ENCODE measurements at regions not wholly inside any gene's neighbourhood (a gene's known extent, or its start where the extent isn't known, plus 50 kb on each side); places are given as distances from the start of the nearest gene placed in this dataset.

DNA sequence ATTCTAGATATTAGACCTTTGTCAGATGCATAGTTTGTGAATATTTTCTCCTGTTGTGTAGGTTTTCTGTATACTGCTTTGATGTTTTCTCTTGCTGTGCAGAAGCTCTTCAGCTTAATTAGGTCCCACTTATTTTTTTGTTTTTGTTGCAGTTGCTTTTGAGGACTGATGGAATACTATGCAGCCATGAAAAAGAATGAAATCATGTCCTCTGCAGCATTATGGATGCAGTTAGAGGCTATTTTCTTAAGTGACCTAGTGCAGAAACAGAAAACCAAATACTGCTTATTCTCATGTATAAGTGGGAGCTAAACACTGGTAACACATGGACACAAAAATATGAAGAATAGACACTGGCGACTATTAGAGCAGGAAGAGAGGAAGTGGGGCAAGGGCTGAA is 155.0 kb upstream of the HNMT start:
- H3K27ac ChIP-seq = no peak overlapping the region
- no peaks in the 10 kb centered on the region for H3K36me3 ChIP-seq
- peaks cover 0 to 5% (median 3%) of the 10 kb centered on the region in 11 experiments; a peak in 4 of 22 replicates for H3K9me3 ChIP-seq (replicated peaks in 1 of 11)
- no peak overlapping the region for H3K4me3 ChIP-seq
- H3K27me3 ChIP-seq = no peaks in the 10 kb centered on the region
- no peak overlapping the region for H3K4me2 ChIP-seq
- H4K20me1 ChIP-seq = no peaks in the 10 kb centered on the region
- no peaks in the 10 kb centered on the region for H3K4me1 ChIP-seq
- no peak overlapping the region for H3K9ac ChIP-seq
- TF ChIP-seq Cebpa-rat (IDR thresholded peaks at IDR 0.05) = no peak

DNA sequence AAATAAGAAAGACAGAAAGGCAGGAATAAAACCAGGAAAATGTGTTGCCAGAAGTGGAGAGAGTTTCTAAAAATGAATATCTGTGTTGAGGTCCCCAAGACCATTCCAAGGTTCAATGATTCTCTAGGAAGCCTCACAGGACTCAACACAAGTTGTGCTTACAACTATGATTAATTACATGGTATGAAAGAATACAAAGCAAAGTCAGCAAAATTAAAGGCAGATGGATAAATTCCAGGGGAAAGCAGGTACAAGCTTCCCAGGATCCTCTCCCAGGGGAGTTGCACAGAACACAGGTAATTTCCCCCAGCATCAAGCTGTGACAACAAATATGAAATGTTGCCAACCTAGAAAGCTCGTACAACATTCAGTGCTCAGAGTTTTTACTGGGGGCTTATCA is 154.4 kb upstream of the HNMT start:
- no peak overlapping the region for H3K4me3 ChIP-seq
- H3K36me3 ChIP-seq = no peaks in the 10 kb centered on the region
- no peaks in the 10 kb centered on the region for H3K4me1 ChIP-seq
- no peaks in the 10 kb centered on the region for H3K27me3 ChIP-seq
- peaks cover 0 to 5% (median 3%) of the 10 kb centered on the region in 11 experiments; a peak in 4 of 22 replicates for H3K9me3 ChIP-seq (replicated peaks in 1 of 11)
- TF ChIP-seq Cebpa-rat (IDR thresholded peaks at IDR 0.05) = no peak
- no peaks in the 10 kb centered on the region for H4K20me1 ChIP-seq
- H3K27ac ChIP-seq = no peak overlapping the region
- no peak overlapping the region for H3K4me2 ChIP-seq
- H3K9ac ChIP-seq = no peak overlapping the region

DNA sequence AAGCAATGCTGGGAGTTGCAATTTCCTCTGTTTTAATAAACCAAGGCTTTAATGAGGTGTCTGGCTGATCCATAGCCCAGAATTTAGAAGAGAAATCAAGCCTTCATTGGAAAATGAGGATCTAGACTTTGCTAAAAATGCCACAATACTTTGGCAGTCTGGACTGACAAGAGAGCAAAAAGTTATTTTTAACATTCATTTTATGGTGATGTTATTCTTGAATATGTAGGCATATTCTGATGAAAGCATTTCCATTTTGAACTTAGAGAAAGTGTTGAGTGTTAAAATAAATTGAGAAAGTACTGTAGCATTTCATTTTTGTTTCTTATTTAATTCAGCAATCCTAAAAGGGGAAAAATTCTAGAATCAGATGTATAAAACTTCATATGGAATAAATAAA is 151.8 kb upstream of the HNMT start:
- no peaks in the 10 kb centered on the region for H3K27me3 ChIP-seq
- no peaks in the 10 kb centered on the region for H4K20me1 ChIP-seq
- no peak overlapping the region for H3K4me3 ChIP-seq
- TF ChIP-seq Cebpa-rat (IDR thresholded peaks at IDR 0.05) = no peak
- no peak overlapping the region for H3K4me2 ChIP-seq
- H3K4me1 ChIP-seq = no peaks in the 10 kb centered on the region
- peaks cover 0 to 5% (median 3%) of the 10 kb centered on the region in 11 experiments; a peak in 4 of 22 replicates for H3K9me3 ChIP-seq (replicated peaks in 1 of 11)
- no peaks in the 10 kb centered on the region for H3K36me3 ChIP-seq
- no peak overlapping the region for H3K27ac ChIP-seq
- no peak overlapping the region for H3K9ac ChIP-seq

DNA sequence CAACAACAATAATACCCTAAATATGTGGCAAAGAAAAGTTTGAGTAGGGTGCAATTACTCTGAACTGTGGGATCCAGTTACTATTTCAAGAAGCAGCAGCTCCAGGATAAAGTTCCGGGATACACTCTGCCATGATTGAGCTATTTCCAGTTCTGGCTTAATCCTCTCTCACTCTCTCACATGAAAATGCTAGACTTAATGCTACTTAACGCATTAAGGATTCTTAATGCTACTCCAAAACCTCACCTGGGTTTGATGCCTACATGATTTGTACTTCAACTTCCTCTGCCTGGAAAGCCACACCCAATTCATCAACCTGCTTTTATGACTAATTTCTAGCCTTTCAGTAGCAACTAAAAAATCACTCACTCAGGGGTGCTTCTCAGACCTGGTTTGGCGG is 151.1 kb upstream of the HNMT start:
- Histone ChIP-seq H3K4me1 (no peaks in the 10 kb centered on the region), H3K9ac (no peak overlapping the region), H3K4me2 (no peak overlapping the region), H3K27ac (no peak overlapping the region), H3K9me3 (replicated peaks in 1 of 11) (peaks cover 0 to 5% (median 3%) of the 10 kb centered on the region in 11 experiments; a peak in 4 of 22 replicates), H3K36me3 (no peaks in the 10 kb centered on the region), H3K27me3 (no peaks in the 10 kb centered on the region), H4K20me1 (no peaks in the 10 kb centered on the region), H3K4me3 (no peak overlapping the region)
- no peak for TF ChIP-seq Cebpa-rat (IDR thresholded peaks at IDR 0.05)

DNA sequence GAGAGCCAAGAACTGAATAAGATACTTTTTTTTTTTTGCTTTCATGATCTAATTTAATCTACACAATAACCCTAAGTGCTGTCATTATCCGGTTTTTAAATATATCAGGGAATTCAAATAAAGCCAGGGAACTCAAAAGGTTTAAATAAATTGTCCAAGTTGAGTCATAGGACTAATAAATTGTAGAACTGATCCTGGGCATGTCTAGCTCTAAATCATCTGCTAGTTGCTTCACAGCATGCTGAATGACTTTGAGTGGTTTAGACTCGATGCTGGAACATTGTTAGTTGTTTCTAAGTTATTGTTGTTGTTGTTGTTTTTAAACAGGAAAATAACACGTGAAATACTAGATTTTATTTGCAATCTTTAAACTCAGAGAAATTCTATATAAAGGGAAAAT is 147.2 kb upstream of the HNMT start:
- Histone ChIP-seq H3K4me1 (no peaks in the 10 kb centered on the region), H3K4me3 (no peak overlapping the region)
- no peak for TF ChIP-seq Cebpa-rat (IDR thresholded peaks at IDR 0.05)

DNA sequence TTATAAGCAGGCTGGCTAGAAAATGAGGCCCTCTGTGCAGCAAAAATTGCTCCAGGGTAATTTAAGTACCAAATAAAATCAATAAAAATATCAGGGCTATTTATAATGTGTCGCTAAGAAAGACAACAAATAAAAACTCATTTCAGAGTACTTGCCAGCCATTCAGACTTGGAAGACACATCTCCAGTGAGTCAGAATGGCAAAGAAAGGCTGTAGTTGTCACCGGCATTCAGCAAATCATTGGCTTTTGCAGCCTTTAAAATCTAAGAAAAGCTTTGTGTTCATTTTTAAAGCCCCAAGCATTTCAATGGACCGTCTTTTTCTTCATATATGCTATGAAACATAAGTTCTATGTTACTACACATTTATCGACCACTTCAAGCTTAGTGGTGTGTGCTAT is 141.1 kb upstream of the HNMT start:
- H3K36me3 ChIP-seq = no peaks in the 10 kb centered on the region
- no peak overlapping the region for H3K27ac ChIP-seq
- H3K4me2 ChIP-seq = no peak overlapping the region
- H3K27me3 ChIP-seq = no peaks in the 10 kb centered on the region
- H3K9me3 ChIP-seq (replicated peaks in 1 of 11) = no peaks in the 10 kb centered on the region
- H3K9ac ChIP-seq = no peak overlapping the region
- no peaks in the 10 kb centered on the region for H4K20me1 ChIP-seq
- H3K4me3 ChIP-seq = no peak overlapping the region
- H3K4me1 ChIP-seq = no peaks in the 10 kb centered on the region; a peak in 1 of 20 replicates
- TF ChIP-seq Cebpa-rat (IDR thresholded peaks at IDR 0.05) = no peak

More for the DNA sequence above, 147.2 kb upstream of the HNMT start:
- Histone ChIP-seq H3K4me2 (no peak overlapping the region), H3K9me3 (replicated peaks in 1 of 11) (no peaks in the 10 kb centered on the region), H3K27ac (no peak overlapping the region), H3K27me3 (no peaks in the 10 kb centered on the region), H4K20me1 (no peaks in the 10 kb centered on the region), H3K36me3 (no peaks in the 10 kb centered on the region), H3K9ac (no peak overlapping the region)

DNA sequence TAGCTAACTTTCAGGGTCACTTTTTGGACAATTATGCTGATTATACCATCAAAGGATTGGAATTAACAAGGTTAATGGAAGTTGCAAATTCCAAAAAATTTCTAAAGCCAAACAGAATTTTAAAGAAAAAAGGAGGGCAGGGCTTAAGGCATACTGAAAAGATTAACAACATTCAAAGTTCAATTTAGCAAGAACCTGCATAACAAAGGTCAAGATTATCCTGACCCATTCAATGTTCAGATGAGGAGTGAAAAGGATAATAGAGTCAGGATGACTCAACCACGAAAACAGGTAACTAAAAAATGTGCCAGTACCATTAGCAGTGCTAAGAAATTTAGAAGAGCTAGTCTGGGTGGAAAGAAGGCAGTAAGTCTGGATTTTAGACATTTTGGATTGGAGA is 139.8 kb upstream of the HNMT start:
- no peak overlapping the region for H3K4me2 ChIP-seq
- no peaks in the 10 kb centered on the region for H4K20me1 ChIP-seq
- H3K9me3 ChIP-seq (replicated peaks in 1 of 11) = no peaks in the 10 kb centered on the region
- H3K36me3 ChIP-seq = no peaks in the 10 kb centered on the region
- no peaks in the 10 kb centered on the region; a peak in 1 of 20 replicates for H3K4me1 ChIP-seq
- H3K27me3 ChIP-seq = no peaks in the 10 kb centered on the region
- no peak overlapping the region for H3K27ac ChIP-seq
- no peak for TF ChIP-seq Cebpa-rat (IDR thresholded peaks at IDR 0.05)
- H3K9ac ChIP-seq = no peak overlapping the region
- H3K4me3 ChIP-seq = no peak overlapping the region

DNA sequence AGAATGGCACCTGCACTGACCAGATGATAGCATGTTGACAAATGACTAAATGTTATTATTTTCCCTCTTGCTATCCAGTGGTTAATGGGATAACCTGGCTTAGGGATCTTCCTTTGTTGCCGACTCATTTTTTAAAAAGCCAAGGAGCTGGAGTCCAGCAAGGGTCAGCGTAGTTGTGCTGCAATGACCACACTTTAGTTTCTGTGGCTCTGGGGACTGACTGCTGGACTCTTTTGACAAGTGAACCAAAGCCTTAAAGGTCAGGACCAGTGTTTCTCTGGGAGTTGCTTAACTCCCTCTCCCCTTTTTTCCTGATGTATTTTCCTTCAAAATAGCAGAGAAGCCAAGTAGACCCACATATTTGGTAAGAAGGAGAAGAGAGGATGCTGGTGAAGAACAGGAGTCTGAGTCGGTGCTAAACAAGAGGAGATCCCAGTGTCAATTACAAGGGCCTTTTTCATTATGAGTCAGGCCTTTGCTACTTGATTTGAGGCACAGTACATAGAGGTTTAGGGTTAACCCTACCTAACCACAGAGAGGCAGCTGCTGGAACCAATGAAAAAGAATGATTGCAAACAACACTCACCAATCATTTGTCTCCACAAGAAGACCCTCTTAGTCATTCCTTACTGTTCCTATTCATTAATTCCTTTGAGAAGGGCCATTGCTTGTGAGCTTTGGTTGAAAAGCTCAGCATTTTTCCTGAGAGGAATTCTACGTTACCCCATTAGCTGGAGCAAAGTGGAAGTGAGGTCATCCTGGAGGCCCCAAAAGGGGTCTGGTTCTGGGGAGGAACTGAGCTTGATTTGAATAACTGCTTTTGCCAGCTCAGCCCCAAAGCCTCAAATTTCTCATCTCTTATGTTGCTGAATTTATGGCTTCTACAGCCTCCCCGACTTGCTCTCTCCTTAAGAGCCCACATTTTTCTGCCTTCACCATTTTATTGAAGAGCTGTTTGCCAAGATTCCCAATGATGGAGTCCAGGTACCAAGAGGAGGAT is 137.6 kb upstream of the HNMT start:
- Histone ChIP-seq H4K20me1 (no peaks in the 10 kb centered on the region), H3K9ac (no peak overlapping the region), H3K36me3 (no peaks in the 10 kb centered on the region), H3K27me3 (no peaks in the 10 kb centered on the region), H3K4me2 (peak overlapping the region in 1 of 11 experiments; percentile 29; a peak in 1 of 22 replicates), H3K4me1 (no peaks in the 10 kb centered on the region; a peak in 1 of 20 replicates), H3K9me3 (replicated peaks in 1 of 11) (no peaks in the 10 kb centered on the region), H3K27ac (no peak overlapping the region), H3K4me3 (no peak overlapping the region)
- TF ChIP-seq Cebpa-rat (IDR thresholded peaks at IDR 0.05) = no peak

DNA sequence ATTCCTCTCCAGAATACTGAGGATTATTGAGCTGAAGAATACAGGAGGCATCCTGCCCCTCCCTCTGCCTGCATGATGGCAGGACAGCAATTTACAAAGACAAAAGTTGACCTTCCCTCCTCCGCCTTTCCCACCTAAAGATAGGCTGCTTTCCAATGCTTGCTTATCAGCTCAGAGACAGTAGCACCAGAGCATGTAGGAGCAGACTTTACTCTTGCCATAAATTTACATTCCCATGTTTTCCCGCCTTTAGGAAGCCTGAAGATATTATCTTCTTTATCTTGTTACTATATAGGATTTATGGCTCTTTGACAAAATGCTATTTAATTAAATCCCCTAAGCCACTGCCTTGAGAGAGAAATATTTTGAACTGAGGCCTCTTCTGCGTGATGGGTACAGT is 135.6 kb upstream of the HNMT start:
- no peak overlapping the region for H3K4me2 ChIP-seq
- H4K20me1 ChIP-seq = no peaks in the 10 kb centered on the region
- no peaks in the 10 kb centered on the region for H3K36me3 ChIP-seq
- no peaks in the 10 kb centered on the region for H3K27me3 ChIP-seq
- H3K9ac ChIP-seq = no peak overlapping the region
- H3K27ac ChIP-seq = no peak overlapping the region
- no peak overlapping the region for H3K4me3 ChIP-seq
- no peaks in the 10 kb centered on the region for H3K9me3 ChIP-seq (replicated peaks in 1 of 11)
- no peaks in the 10 kb centered on the region; a peak in 1 of 20 replicates for H3K4me1 ChIP-seq
- no peak for TF ChIP-seq Cebpa-rat (IDR thresholded peaks at IDR 0.05)

DNA sequence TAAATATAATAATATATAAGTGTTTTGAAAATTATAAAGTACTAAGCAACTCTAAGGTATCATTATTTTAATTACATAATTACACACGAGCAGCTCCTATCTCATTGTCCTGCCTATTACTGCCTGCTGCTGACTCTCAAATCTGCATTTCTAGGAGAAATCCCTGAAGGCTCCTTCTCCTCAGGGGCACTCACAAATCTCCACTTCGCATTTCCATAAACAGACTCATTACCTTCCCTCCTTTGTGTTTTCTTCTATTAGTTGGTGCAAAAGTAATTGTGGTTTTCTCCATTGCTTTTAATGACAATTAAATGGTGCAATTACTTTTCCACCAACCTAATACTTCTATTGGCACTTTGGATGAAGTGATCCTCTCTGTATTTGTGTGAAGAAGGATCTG is 135.0 kb upstream of the HNMT start:
- no peaks in the 10 kb centered on the region for H4K20me1 ChIP-seq
- no peak overlapping the region for H3K27ac ChIP-seq
- no peak overlapping the region for H3K9ac ChIP-seq
- H3K9me3 ChIP-seq (replicated peaks in 1 of 11) = no peaks in the 10 kb centered on the region
- no peaks in the 10 kb centered on the region for H3K27me3 ChIP-seq
- H3K4me1 ChIP-seq = no peaks in the 10 kb centered on the region; a peak in 1 of 20 replicates
- no peak overlapping the region for H3K4me3 ChIP-seq
- H3K4me2 ChIP-seq = no peak overlapping the region
- H3K36me3 ChIP-seq = no peaks in the 10 kb centered on the region
- TF ChIP-seq Cebpa-rat (IDR thresholded peaks at IDR 0.05) = no peak
